ENCODE measurements at regions not wholly inside any gene's neighbourhood (a gene's known extent, or its start where the extent isn't known, plus 50 kb on each side); places are given as distances from the start of the nearest gene placed in this dataset.

- Histone ChIP-seq H2AK5ac (ENCODE audit: low read depth, low read length) (no peak overlapping the region), H2BK120ac (replicated peaks; ENCODE audit: low read depth, low read length) (no peak overlapping the region), H2BK15ac (ENCODE audit: low read length) (no peak overlapping the region), H3K18ac (ENCODE audit: extremely low read depth, low read length) (no peak overlapping the region), H3K27me3 (replicated peaks in 1 of 4; ENCODE audit: control insufficient read depth in 3 of 4, extremely low read depth in 1 of 4, insufficient read depth in 3 of 4, low read length in 3 of 4) (no peaks in the 10 kb centered on the region), H3K79me1 (ENCODE audit: low read depth, low read length) (no peaks in the 10 kb centered on the region), H3K23ac (ENCODE audit: insufficient read length) (no peak overlapping the region), H3K4ac (replicated peaks; ENCODE audit: insufficient read length, low read depth, low read length) (no peak overlapping the region), H2AFZ (ENCODE audit: low read length) (peak overlapping the region; percentile 99), H3K23me2 (ENCODE audit: low read depth, low read length) (no peaks in the 10 kb centered on the region), H3K56ac (replicated peaks; ENCODE audit: insufficient read length, low read depth, low read length) (no peak overlapping the region), H3K4me3 (ENCODE audit: extremely low read depth in 1 of 4, insufficient read depth in 2 of 4, low read depth in 3 of 4, low read length in 4 of 4) (no peak overlapping the region), H3K4me1 (replicated peaks in 1 of 4; ENCODE audit: control insufficient read depth in 3 of 4, insufficient read depth in 4 of 4, low read length in 3 of 4) (peaks cover 0 to 4% (median 0%) of the 10 kb centered on the region in 4 experiments; a peak in 1 of 7 replicates), H4K8ac (ENCODE audit: extremely low read depth, insufficient read depth, low read length) (no peak overlapping the region), H4K91ac (replicated peaks; ENCODE audit: insufficient read length, low read length) (no peak overlapping the region), H3K14ac (ENCODE audit: insufficient read length) (no peak overlapping the region), H3K27ac (ENCODE audit: low read depth, low read length) (no peak overlapping the region; the same call in 1 of the 2 replicates), H4K5ac (ENCODE audit: insufficient read length, low read depth, low read length) (no peak overlapping the region), H2BK5ac (ENCODE audit: low read depth, low read length) (no peak overlapping the region), H3K4me2 (ENCODE audit: insufficient read depth in 1 of 2, low read depth in 2 of 2, low read length in 2 of 2) (no peak overlapping the region), H3K9me3 (ENCODE audit: insufficient read depth in 2 of 2, low read depth in 1 of 2, low read length in 1 of 2) (no peaks in the 10 kb centered on the region), H3K9ac (replicated peaks in 1 of 4; ENCODE audit: extremely low read depth in 1 of 4, low read depth in 3 of 4, low read length in 3 of 4) (no peak overlapping the region), H2BK12ac (ENCODE audit: low read depth, low read length) (no peak overlapping the region), H4K20me1 (replicated peaks in 1 of 2; ENCODE audit: control insufficient read depth in 1 of 2, insufficient read depth in 2 of 2, low read length in 2 of 2) (no peaks in the 10 kb centered on the region), H2BK20ac (ENCODE audit: low read length) (no peak overlapping the region), H3K36me3 (ENCODE audit: control insufficient read depth in 2 of 4, insufficient read depth in 4 of 4, low read length in 3 of 4) (no peaks in the 10 kb centered on the region), H3K79me2 (ENCODE audit: control insufficient read depth in 1 of 2, insufficient read depth in 2 of 2, low read length in 2 of 2) (no peaks in the 10 kb centered on the region)
- DNase-seq (ENCODE audit: low read depth in 1 of 2, low spot score in 2 of 2) = no peak
- ChIA-PET POLR2A (ENCODE audit: partially characterized antibody) (no interaction called here), CTCF (ENCODE audit: partially characterized antibody) (no interaction called here)
- WGBS, 2 experiments (ENCODE audit: extremely low coverage in 1 of 2, insufficient coverage in 1 of 2, insufficient read length in 1 of 2, insufficient replicate concordance in 2 of 2, low coverage in 1 of 2, low lambda C conversion rate in 2 of 2, missing lambda C conversion rate in 1 of 2) = 77% methylated on average over 4 of the region's 4 CpGs; no CpG with 5 or more reads in 1 of the 2 experiments
- TF ChIP-seq TCF12 (IDR thresholded peaks at IDR 0.05; ENCODE audit: low read depth, low read length) = no peak
- no peak for TF ChIP-seq TAF7 (optimal IDR thresholded peaks at IDR 0.05; ENCODE audit: borderline replicate concordance, low read depth, low read length)
- TF ChIP-seq TAF1 (IDR thresholded peaks at IDR 0.05; ENCODE audit: low read depth, low read length) = no peak
- no peak for TF ChIP-seq RAD21 (IDR thresholded peaks at IDR 0.05 in 1 of 2, conservative IDR thresholded peaks at IDR 0.05 in 1 of 2; ENCODE audit: low read depth in 2 of 2, low read length in 2 of 2)
- TF ChIP-seq GTF2F1 (IDR thresholded peaks at IDR 0.05; ENCODE audit: borderline replicate concordance, low read depth, low read length) = no peak
- TF ChIP-seq SP4 (IDR thresholded peaks at IDR 0.05; ENCODE audit: low read length) = no peak
- no peak for TF ChIP-seq TBP (IDR thresholded peaks at IDR 0.05; ENCODE audit: low read depth, low read length)
- FAIRE-seq = no peak
Measured at GRCh38 chr3:103786296-103786695, 1351.5 kb downstream of the ZPLD1 start.
